ENCODE measurements at regions not wholly inside any gene's neighbourhood (a gene's known extent, or its start where the extent isn't known, plus 50 kb on each side); places are given as distances from the start of the nearest gene placed in this dataset.

- H3K4me3 ChIP-seq (ENCODE audit: control insufficient read depth, low read depth, low read length) = no peak overlapping the region
- no peak for DNase-seq (ENCODE audit: low read depth)
- TF ChIP-seq CTCF (conservative IDR thresholded peaks at IDR 0.05; ENCODE audit: control insufficient read depth, insufficient read depth, low read depth, low read length) = no peak
Observed at GRCh38 chr2:104570259-104570658, 283.7 kb upstream of the POU3F3 start.

- DNase-seq (ENCODE audit: low read depth) = no peak
- no peak overlapping the region for H3K4me3 ChIP-seq (ENCODE audit: control insufficient read depth, low read depth, low read length)
- no peak for TF ChIP-seq CTCF (conservative IDR thresholded peaks at IDR 0.05; ENCODE audit: control insufficient read depth, insufficient read depth, low read depth, low read length)
Observed at GRCh38 chr2:104572834-104573233, 281.1 kb upstream of the POU3F3 start.

- no peak overlapping the region for H3K4me3 ChIP-seq (ENCODE audit: control insufficient read depth, low read depth, low read length)
Observed at GRCh38 chr2:104574367-104574766, 279.5 kb upstream of the POU3F3 start.

GRCh38 chr2:104577143-104577542, 276.8 kb upstream of the POU3F3 start:
- no peak for TF ChIP-seq CTCF (conservative IDR thresholded peaks at IDR 0.05; ENCODE audit: control insufficient read depth, insufficient read depth, low read depth, low read length)
- no peak for DNase-seq (ENCODE audit: low read depth)
- no peak overlapping the region for H3K4me3 ChIP-seq (ENCODE audit: control insufficient read depth, low read depth, low read length)

More at GRCh38 chr2:104574367-104574766, 279.5 kb upstream of the POU3F3 start:
- DNase-seq (ENCODE audit: low read depth) = no peak
- no peak for TF ChIP-seq CTCF (conservative IDR thresholded peaks at IDR 0.05; ENCODE audit: control insufficient read depth, insufficient read depth, low read depth, low read length)

- no peak for DNase-seq (ENCODE audit: low read depth)
- H3K4me3 ChIP-seq (ENCODE audit: control insufficient read depth, low read depth, low read length) = no peak overlapping the region
- no peak for TF ChIP-seq CTCF (conservative IDR thresholded peaks at IDR 0.05; ENCODE audit: control insufficient read depth, insufficient read depth, low read depth, low read length)
Observed at GRCh38 chr2:104582471-104582870, 271.4 kb upstream of the POU3F3 start.

- no peak overlapping the region for H3K4me3 ChIP-seq (ENCODE audit: control insufficient read depth, low read depth, low read length)
- no peak for DNase-seq (ENCODE audit: low read depth)
- no peak for TF ChIP-seq CTCF (conservative IDR thresholded peaks at IDR 0.05; ENCODE audit: control insufficient read depth, insufficient read depth, low read depth, low read length)
Observed at GRCh38 chr2:104583811-104584210, 270.1 kb upstream of the POU3F3 start.

- DNase-seq (ENCODE audit: low read depth) = no peak
- H3K4me3 ChIP-seq (ENCODE audit: control insufficient read depth, low read depth, low read length) = no peak overlapping the region
- TF ChIP-seq CTCF (conservative IDR thresholded peaks at IDR 0.05; ENCODE audit: control insufficient read depth, insufficient read depth, low read depth, low read length) = no peak
Observed at GRCh38 chr2:104584393-104584792, 269.5 kb upstream of the POU3F3 start.
